SKM-1 treated with dmso at 0.1 percent for 144 hours (cell line): ENCODE measurements at regions not wholly inside any gene's neighbourhood (a gene's known extent, or its start where the extent isn't known, plus 50 kb on each side); places are given as distances from the start of the nearest gene placed in this dataset.
"Not testable (repeated sequence)": the region's sequence is repeated elsewhere in the genome, so short reads cannot be mapped to it uniquely, and the experiment has no call there.

Source experiments
- DNase-seq: peaks from one replicate; lab custom pipeline; 2025; ENCODE audit not compliant: unreplicated experiment; lab: John Stamatoyannopoulos, UW

- no peak for DNase-seq
Measured at GRCh38 chr10:80741278-80741677, 203.6 kb downstream of the SH2D4B start.

DNA sequence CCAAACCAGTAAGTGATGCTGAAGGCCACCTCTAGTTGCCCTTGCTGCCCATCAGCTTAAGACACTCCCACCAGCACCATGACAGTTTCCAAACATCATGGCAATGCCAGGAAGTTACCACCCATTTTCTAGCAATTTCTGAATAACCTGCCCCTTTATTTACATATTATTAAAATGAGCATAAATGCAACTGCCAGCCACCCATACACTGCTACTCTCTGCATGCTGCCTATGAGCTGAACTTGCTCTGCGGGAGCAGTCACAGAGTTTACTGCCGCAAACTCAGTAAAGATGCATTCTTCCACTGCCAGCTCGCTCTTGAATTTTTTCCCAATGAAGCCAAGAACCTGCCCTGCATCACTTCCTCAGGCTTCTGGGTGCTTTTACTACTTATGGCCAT lies 212.6 kb downstream of the SH2D4B start:
- no peak for DNase-seq

- no peak for DNase-seq
Measured at GRCh38 chr10:80751940-80752339, 214.2 kb downstream of the SH2D4B start.

DNA sequence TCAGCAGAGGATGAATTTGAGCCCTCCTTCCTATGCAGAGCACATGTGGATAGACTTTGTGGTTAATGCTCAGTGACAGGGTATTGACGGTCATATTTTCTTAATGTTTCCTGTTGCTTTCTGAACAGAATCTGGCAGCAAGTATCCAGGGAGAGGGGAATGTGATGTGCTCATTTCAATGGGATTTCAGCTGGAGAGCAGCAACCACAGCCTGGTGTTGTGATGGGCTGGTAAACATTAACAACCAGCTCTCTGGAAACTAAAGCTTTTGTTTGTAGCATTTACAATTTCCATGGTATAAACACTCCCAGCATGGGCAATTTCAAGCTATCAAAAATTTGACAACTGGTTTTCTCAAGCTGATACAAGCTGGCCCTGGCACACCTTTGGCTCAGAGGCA lies 215.9 kb downstream of the SH2D4B start:
- DNase-seq: no peak

DNA sequence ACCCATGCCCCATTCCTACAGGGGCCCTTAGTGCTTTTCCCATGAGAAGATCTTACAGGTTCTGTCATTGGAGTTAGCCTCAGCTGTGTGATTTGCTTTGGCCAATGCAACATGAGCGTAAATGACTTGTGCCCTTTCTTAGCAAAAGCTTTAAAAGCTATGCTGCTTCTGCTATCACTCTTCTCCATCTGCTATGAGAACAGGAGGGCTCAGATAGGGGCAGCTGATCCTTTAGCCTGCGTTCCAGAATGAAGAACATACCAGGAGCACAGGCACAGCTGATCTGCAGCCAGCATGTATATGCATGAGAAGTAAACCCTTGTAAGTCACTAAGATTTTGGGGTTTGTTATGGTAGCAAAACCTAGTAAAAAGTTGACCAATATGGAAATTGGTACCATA lies 218.2 kb downstream of the SH2D4B start:
- no peak for DNase-seq

DNA sequence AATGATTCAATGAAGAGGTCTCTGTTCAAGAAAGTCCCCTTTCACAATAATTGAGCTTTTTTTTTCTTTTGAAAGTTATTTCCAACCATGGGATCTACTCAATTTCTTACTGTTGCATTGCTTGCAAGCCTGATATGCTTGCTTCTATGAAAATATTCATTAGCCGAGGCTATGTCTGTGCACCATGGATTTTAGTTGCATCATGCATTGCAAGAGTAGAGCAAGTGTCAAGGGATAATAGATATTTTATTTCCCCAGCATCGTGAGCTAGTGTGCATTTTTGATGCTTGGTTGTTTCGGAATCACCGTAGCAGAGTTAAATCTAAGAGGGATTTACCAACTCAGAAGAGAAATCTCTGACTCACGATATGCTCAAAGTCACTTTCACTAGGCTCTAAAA lies 222.0 kb downstream of the SH2D4B start:
- DNase-seq: no peak

DNA sequence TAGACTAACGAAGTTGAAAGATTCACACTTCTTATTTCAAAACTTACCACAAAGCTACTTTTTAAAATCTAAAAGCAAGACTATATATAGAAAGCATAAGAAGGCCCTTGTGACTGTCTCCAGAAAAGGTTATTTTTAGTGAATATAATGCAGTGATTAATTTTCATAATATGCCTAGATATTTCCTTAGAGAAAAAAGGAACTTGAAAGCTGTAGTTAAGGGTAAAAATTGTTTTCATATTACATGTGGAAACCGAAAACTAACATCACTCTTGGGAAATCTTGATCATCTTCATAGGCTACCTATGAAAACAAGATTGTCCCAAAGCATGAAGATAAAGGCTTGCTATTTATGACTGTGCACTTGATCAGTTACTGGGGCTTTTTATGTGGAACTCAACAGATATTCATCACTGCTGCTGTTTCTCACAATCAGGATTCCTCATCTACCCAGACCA lies 223.2 kb downstream of the SH2D4B start:
- DNase-seq: no peak

GRCh38 chr10:80767963-80768362 lies 230.3 kb downstream of the SH2D4B start:
- DNase-seq: no peak

DNA sequence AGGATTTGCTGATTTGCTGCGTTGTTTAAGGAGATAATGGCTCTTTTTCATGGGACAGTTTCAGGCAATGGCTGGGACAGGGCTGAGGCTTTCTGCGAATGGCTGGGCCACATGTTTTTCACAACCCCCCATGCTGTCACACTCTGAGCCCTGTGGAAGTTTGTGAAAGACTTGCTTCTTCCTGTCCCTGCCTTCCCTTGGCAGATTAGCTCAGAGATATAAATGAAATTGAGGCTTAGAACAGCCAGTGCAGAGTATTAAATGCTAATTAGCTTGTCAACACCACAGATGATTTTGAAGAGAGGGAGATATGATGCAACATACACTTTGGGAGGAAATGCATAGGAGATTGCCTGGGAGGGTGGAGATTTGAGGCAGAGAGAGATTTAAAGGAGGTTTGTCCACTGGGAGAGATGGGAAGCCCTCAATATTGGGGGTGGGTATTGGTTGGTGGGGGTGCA lies 232.0 kb downstream of the SH2D4B start:
- no peak for DNase-seq

GRCh38 chr10:80770239-80770638 lies 232.5 kb downstream of the SH2D4B start:
- DNase-seq: no peak

DNA sequence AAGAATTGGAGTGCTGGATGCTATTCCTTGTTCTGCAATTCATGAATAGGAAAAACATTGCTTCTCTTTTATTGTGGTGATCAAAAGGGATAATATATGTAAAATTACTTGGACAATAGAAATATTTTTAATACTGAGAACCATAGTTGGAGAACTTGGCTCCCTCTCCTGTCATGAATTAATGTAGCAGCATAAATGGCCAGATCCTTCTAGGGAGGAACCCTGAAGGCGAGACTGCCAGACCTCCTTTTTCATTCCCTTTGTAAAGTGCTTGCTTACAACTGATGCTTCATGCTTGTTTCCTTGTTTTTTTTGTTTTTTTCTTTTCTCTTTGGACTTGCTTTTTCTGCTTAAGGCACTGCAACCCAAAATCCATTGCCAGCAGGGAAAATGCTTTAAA lies 233.6 kb downstream of the SH2D4B start:
- no peak for DNase-seq

DNA sequence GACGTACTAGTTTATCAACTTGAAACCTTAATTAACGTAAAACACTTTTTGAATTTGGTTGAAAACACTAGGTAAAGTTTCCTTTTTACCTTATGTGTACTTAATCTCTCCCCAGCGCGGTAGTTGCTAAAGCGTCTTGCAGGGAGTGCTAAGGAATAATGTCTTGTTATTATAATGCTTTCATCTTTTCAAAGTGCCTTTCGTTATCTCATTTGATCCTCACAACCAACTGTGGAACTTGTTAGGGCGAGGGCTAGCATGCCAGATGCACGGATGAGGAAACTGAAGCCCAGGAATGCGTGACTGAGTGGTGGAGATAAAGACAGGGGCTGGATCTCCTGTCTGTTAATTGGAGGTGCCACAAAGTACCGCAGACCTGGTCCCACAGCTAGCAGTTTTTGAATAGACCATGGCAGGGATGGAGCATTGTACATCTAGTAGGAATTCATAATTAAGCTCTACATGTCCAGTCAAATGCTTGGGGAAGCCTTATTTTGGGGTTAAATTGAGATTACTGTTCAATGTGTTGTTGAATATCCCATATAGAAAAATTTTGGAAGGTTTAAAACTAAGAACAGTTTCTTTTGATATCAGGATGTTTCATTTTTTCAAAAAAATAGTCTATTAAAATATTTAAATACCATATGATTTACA lies 234.3 kb downstream of the SH2D4B start:
- no peak for DNase-seq

DNA sequence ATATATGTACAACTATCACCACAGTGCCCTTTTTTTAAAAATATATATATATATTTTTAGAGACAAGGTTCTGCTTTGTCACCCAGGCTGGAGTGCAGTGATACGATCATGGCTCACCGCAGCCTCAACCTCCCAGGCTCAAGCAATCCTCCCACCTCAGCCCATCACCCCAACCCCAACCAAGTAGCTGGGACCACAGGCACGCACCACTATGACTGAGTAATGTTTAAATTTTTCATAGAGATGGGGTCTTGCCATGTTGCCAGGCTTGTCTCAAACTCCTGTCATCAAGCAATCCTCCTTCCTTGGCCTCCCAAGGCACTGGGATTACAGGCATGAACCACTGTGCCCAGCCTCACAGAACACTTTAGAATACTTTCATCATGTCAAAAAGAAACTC lies 234.9 kb downstream of the SH2D4B start:
- no peak for DNase-seq

- DNase-seq: no peak
Measured at GRCh38 chr10:80784695-80785094, 247.0 kb downstream of the SH2D4B start.

DNA sequence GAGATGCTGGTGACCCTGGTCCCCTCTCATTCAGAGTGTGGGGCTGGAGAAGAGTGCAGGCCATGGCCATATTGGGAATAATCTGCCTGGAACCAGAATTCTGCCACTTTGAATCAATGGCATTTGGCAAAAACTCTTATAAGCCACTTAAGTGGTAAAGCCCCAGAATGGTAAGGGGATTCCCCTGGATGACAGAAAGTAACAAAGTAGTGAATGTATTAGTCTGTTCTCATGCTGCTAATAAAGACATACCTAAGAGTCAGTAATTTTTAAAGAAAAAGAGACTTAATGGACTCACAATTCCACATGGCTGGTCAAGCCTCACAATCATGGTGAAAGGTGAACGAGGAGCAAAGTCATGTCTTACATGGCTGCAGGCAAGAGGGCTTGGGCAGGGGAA lies 248.6 kb downstream of the SH2D4B start:
- DNase-seq: no peak

GRCh38 chr10:80787952-80788351 lies 250.2 kb downstream of the SH2D4B start:
- no peak for DNase-seq

DNA sequence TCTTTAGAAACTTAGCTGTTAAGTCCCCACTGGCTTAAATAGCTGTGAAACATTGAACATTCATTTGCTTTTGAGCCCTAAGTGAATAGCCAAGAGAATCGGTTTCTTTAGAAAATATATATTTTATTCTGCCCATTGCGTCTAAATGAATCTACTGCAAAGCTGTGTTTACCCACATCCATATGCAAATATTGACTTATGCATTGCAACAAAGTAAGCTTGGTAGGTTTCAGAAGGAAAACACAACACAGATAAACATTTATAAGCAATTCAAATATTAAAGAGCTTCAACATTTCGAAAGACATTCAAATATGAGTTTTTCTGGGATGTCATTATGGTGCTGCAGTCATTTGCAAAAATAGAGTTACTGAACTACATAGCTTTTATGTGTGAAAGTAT lies 257.3 kb downstream of the SH2D4B start:
- no peak for DNase-seq

DNA sequence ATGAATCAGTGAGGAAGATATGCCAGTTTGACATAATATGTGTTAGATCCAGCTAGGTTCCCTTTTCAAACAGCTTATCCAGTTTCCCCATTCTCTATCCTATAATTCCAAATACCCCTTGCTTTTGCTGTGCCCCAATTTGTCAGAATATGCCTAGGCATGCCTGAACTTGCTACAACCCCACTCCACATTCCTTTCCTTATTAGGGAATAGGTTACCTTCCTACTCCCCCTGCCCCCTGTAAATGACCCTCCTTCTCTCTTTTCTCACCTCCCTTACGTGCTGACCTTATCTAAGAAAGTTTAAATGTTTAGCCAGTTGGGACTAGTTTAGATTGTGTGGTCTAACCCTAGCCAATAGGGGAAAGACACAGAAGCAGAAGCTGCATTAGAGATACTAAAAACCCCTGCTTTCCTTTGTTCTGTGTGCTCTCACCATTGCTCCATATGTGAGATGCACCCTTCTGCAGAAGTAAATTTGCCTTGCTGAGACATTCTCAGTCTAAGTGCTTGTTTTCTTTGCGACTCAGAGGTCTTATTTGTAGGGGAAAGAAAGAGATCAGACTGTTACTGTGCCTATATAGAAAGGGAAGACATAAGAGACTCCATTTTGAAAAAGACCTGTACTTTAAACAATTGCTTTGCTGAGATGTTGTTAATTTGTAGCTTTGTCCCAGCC lies 267.8 kb downstream of the SH2D4B start:
- DNase-seq: no peak

- no peak for DNase-seq
Measured at GRCh38 chr10:80814147-80814652, 276.5 kb downstream of the SH2D4B start.

- no peak for DNase-seq
Measured at GRCh38 chr10:80829151-80829550, 291.4 kb downstream of the SH2D4B start.

DNA sequence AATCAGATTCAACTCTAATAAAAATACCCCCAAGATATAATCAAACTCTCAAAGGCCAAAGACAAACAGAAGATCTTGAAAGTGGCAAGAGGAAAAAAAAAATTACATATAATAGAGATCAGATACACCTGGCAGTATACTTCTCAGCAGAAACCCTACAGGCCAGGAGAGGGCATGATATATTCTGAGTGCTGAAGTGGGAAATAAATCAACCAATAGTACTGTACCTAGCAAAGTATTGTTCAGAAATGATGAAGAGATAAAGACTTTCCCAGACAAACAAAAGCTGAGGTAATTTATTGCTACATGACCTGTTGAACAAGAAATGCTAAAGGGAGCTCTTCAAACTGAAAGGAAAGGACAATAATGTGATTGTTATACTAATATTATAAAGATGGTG lies 291.9 kb downstream of the SH2D4B start:
- DNase-seq: no peak

DNA sequence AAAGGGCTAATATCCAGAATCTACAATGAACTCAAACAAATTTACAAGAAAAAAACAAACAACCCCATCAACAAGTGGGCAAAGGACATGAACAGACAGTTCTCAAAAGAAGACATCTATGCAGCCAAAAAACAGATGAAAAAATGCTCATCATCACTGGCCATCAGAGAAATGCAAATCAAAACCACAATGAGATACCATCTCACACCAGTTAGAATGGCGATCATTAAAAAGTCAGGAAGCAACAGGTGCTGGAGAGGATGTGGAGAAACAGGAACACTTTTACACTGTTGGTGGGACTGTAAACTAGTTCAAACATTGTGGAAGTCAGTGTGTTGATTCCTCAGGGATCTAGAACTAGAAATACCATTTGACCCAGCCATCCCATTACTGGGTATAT lies 295.0 kb downstream of the SH2D4B start:
- DNase-seq: not testable (repeated sequence)
